NB4 (cell line): ENCODE measurements at regions not wholly inside any gene's neighbourhood (a gene's known extent, or its start where the extent isn't known, plus 50 kb on each side); places are given as distances from the start of the nearest gene placed in this dataset.

Source experiments
- CTCF ChIP-seq: IDR thresholded peaks from one replicate; pipeline ENCODE4 v1.5.1; 2012; ENCODE audit warnings: low read depth, low read length
- POLR2A ChIP-seq: IDR thresholded peaks from 2 replicates; pipeline ENCODE4 v1.6.1; 2011; ENCODE audit warnings: mild to moderate bottlenecking; ENCODE audit not compliant: insufficient read length; ENCODE audit errors: extremely low read depth

GRCh38 chr20:12467758-12468157 lies 541.0 kb upstream of the SPTLC3 start:
- TF ChIP-seq CTCF (no peak), POLR2A (no peak)
